ENCODE measurements at regions not wholly inside any gene's neighbourhood (a gene's known extent, or its start where the extent isn't known, plus 50 kb on each side); places are given as distances from the start of the nearest gene placed in this dataset.
A peak's percentile ranks its signal among the peaks of the same experiment; 100 is the strongest.

GRCh38 chr2:83585250-83585649 is 873.8 kb downstream of the SUCLG1 start (continued):
- no peak for TF ChIP-seq TCFL5 (CRISPR knock-in tag; conservative IDR thresholded peaks at IDR 0.05)

DNA sequence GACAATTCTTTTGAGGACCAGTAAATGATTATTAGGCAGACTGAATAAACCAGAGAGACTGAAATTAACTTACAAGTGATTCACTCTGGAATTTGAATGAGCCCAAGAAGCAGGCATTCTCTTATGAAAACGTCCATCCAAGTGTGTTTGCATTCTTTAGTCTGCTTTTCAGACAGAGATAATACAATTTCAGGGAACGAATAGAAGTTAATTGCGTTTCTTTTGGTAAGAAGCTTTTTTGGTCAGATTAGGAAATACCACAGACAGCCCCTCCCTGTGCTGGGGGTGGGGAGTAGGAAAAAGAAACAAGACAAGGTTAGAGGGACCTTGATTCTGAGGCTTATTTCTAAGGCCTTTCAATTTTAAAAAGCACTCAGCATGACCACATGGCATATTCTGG is 874.4 kb downstream of the SUCLG1 start:
- no peak overlapping the region for H3K27ac ChIP-seq (ENCODE audit: extremely low read depth, low read depth, low read length)
- in situ Hi-C loops (cut with MboI) = no loop called here
- no TSS peak for BruUV-seq (replicated peaks)
- H4K20me1 ChIP-seq (replicated peaks; ENCODE audit: control insufficient read depth, insufficient read depth, low read length) = no peaks in the 10 kb centered on the region
- H3K9me3 ChIP-seq (replicated peaks; ENCODE audit: control insufficient read depth, insufficient read depth, low read depth, low read length) = no peaks in the 10 kb centered on the region; the same call in 1 of the 2 replicates
- WGBS (ENCODE audit: insufficient coverage, low coverage, missing lambda C conversion rate) = 0% methylated on average over 3 of the region's 3 CpGs
- no peak overlapping the region for H3K4me2 ChIP-seq (ENCODE audit: insufficient read depth, low read length)
- intact Hi-C loops (cut with micrococcal nuclease) = loop anchor here (10.0 kb wide), 1 partner anchor 720 kb away; no protein-coding TSS in a partner anchor
- no peaks in the 10 kb centered on the region for H3K36me3 ChIP-seq (ENCODE audit: control insufficient read depth, insufficient read depth, low read length)
- peak overlapping the region; percentile 59; the same call in 1 of the 2 replicates for H2AFZ ChIP-seq (ENCODE audit: low read depth, low read length)
- no peak overlapping the region for H3K4me3 ChIP-seq
- H3K79me2 ChIP-seq (ENCODE audit: control insufficient read depth, insufficient read depth, low read length) = no peaks in the 10 kb centered on the region
- H3K27me3 ChIP-seq (ENCODE audit: control insufficient read depth in 2 of 2, insufficient read depth in 2 of 2, low read length in 2 of 2) = no peaks in the 10 kb centered on the region
- POLR2A ChIA-PET = no interaction called here
- ATAC-seq (no peak), FAIRE-seq (no peak), DNase-seq (ENCODE audit: extremely low read depth in 1 of 4, low spot score in 3 of 4) (peak in 1 of 4 experiments; percentile 5)
- H3K9me1 ChIP-seq (ENCODE audit: control insufficient read depth, insufficient read depth, low read length) = no peaks in the 10 kb centered on the region
- no peaks in the 10 kb centered on the region for H3K4me1 ChIP-seq (replicated peaks in 1 of 2; ENCODE audit: control insufficient read depth in 2 of 2, insufficient read depth in 2 of 2, low read length in 2 of 2)
- H3K9ac ChIP-seq (ENCODE audit: insufficient read depth in 1 of 2, low read depth in 2 of 2, low read length in 2 of 2) = no peak overlapping the region
- CTCF ChIA-PET (ENCODE audit: low intra/inter-chr PET ratio) = no interaction called here
- TF ChIP-seq HLTF (IDR thresholded peaks at IDR 0.05) (no peak), EHMT2 (IDR thresholded peaks at IDR 0.05) (no peak), DLX4 (CRISPR knock-in tag; IDR thresholded peaks at IDR 0.05) (no peak), ZBTB33 (CRISPR knock-in tag; IDR thresholded peaks at IDR 0.05) (no peak), TRIM24 (IDR thresholded peaks at IDR 0.05) (no peak), ZNF3 (CRISPR knock-in tag; IDR thresholded peaks at IDR 0.05) (no peak), BMI1 (IDR thresholded peaks at IDR 0.05; ENCODE audit: low read length) (no peak), PTRF (tag; IDR thresholded peaks at IDR 0.05) (no peak), E2F1 (CRISPR knock-in tag; IDR thresholded peaks at IDR 0.05) (no peak), KDM4B (IDR thresholded peaks at IDR 0.05; ENCODE audit: borderline replicate concordance in 2 of 2, low read depth in 1 of 2) (no peak), PYGO2 (tag; IDR thresholded peaks at IDR 0.05) (no peak), THAP7 (CRISPR knock-in tag; IDR thresholded peaks at IDR 0.05) (no peak), NFE2L1 (tag; IDR thresholded peaks at IDR 0.05; ENCODE audit: borderline replicate concordance, low read depth) (no peak), ZNF175 (CRISPR knock-in tag; IDR thresholded peaks at IDR 0.05; ENCODE audit: low read depth) (no peak)
- TF ChIP-seq, protein P1, sequence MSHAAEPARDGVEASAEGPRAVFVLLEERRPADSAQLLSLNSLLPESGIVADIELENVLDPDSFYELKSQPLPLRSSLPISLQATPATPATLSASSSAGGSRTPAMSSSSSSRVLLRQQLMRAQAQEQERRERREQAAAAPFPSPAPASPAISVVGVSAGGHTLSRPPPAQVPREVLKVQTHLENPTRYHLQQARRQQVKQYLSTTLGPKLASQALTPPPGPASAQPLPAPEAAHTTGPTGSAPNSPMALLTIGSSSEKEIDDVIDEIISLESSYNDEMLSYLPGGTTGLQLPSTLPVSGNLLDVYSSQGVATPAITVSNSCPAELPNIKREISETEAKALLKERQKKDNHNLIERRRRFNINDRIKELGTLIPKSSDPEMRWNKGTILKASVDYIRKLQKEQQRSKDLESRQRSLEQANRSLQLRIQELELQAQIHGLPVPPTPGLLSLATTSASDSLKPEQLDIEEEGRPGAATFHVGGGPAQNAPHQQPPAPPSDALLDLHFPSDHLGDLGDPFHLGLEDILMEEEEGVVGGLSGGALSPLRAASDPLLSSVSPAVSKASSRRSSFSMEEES (CRISPR knock-in tag; IDR thresholded peaks at IDR 0.05) = no peak
